ENCODE measurements at regions not wholly inside any gene's neighbourhood (a gene's known extent, or its start where the extent isn't known, plus 50 kb on each side); places are given as distances from the start of the nearest gene placed in this dataset.

DNA sequence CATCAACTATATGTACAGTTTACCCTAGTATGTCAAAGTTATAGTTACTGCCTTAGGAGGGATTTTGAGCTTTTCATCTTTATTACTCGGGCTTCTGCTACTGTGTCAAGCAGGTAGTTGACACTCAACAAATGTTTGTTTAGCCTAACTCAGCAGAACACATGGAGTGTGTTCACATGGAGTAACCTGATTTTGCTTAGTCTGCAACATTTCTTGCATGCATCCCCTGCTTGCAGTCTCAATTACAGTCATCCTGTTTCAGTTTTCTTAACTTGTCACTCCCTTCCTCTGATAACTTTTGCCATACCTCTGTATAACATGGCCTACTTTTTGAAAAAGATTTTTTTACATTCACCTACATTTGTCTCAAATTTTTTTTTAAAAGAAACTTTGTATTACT is 135.5 kb downstream of the NMUR2 start:
- DNase-seq, result no peak

DNA sequence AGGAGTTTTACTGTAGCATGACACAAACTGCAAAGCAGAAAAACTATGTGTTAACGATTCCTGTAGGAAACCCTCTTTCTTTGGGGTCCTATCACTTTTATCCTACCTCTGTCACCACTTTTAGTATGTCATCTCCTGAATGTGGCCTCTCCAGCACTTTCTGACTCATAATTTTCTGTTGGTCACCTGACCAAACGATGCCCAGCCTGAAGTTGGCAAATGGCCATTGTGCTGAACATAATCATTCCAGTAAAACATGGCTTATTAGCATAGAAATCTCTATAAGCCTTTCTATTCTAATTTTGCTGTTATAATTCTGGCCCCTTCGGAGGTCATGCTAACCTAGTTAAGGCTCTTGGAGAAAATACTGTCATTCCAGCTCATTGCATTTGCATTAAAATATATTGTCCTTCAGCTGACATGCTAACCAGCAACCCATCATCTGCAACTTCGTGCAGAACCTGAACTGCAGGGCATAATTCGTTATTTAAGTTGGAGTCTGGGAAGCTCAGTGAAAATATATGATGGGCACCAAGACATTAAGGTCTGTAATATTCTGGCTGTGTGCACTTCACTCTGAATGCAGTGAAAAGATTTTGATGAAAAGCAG is 140.3 kb downstream of the NMUR2 start:
- DNase-seq, result no peak

DNA sequence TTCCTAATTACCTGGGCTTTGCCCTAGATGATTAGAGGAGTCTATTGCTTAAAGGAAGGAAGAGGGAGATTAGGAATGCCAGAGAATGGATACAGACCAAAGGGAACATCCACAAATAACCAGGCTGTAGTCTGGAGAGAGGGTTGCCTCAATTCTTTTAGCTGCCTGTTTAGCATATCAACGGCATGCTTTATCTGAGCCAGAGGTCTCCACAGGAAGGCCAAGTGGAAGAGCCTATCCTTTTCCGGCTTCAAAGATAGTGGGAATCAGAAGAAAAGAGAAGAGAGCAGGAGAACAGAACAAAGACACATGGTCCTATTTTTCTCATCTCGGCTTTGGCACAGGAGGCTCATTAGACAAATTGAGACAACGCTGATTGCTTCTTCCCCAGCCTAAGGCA is 142.4 kb downstream of the NMUR2 start:
- no peak for DNase-seq

GRCh38 chr5:152260940-152261339 is 144.1 kb downstream of the NMUR2 start:
- DNase-seq, result no peak

DNA sequence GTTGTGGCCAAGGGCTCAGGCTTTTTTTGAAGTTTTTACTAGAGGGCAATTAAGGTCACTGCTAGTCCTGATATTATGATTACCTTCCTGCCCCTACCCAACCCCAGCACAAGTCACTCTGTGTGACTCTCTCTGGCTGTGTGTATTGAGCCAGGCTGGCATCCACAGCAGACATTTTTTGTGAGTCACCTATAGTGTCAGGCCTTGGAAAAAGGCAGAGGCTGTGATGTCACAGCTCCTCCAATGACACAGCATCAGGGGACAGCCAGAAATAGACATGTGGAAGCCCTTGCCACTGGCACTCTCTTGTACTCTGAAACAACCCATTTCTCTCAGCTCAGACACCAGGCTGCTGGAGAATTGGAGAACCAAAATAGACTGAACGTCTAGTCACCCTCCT is 145.4 kb downstream of the NMUR2 start:
- no peak for DNase-seq

GRCh38 chr5:152256580-152256979 is 148.5 kb downstream of the NMUR2 start:
- DNase-seq, result no peak

GRCh38 chr5:152255411-152255810 is 149.7 kb downstream of the NMUR2 start:
- DNase-seq, result no peak

DNA sequence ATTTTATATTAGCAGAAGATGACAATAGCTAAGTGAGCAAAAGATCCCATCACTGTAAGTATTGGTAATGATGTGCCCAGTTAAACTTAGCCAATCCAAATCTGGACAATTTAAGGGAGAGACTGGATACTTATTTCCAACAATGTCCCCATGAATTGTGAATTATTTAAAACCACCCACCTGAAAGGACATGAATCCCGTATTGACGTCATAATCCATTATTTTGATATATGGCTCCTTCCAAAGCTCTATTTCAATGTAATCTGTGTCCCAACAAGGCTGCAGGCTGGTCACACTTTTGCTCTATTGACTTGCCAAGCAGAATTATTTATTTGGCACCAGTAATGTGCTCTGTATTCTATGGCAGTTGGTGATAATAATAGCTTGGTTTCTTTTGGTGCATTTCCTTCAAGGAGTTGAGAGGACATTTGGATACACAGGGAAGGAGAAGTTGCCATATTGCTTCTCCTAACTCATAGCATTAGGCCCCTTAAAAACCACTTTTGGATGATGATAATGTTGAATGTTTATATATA is 157.2 kb downstream of the NMUR2 start:
- no peak for DNase-seq

DNA sequence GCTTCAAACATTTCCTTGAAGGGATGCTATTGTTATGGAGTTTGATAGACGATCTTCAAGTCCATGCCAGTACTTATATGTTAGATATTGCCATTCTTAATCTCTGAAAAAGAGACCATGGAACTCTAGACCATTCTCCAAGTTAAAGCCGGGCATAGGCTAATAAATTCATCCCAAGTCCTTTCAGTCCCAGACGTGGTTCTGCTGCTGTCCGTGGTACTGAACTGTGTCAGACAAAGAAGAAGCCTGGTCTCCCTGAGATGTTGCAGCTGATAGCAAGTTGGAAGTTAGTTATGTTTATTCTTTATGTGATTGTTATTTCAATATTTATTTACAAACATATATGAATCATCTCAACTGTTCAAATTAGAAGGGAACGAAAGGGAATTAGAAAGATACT is 158.7 kb downstream of the NMUR2 start:
- DNase-seq, result peak; percentile 23

GRCh38 chr5:152237531-152237930 is 167.5 kb downstream of the NMUR2 start:
- DNase-seq, result no peak

GRCh38 chr5:152226191-152226590 is 178.9 kb downstream of the NMUR2 start:
- no peak for DNase-seq

DNA sequence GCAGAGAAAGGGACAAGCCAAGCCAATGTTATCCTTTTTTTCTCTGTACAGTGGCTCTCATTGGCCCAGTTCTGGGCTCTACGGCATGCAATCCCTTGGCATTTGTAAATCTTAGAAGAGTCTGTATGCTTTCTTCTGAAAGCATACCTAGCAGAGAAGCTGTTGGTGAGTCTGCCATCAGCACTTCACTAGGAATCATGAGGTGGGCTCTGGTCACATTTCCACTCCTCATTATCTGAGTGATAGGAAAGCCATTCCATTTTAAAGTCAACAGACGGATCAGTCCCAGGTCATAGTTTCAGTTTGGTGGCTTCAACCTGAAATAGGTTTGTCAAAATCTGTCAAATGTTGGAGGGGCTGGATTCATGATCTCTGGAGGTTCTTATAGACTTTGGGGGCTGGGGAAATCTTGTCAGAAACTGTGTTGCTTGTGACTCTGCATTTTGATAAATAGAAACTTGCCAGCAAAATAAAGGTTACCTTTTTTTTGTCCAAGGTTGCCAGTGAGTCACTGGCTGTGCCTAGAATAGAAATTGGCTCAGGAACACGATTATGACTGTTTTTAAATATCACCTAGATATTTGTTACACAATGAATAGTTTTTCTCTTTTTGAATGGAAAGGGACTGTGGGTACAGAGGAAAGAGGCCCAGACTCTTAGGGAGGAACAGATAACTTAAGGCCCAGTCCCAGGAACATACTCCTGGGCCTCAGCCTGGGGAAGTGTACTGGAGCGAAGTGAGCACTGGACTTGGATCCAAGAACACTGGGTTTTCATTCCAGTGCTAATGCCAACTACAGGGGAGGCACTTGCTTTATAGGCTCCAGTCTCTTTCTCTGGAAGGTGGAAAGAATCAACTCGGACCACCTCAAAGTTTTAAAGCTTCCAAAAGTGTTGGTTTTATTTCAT is 183.1 kb downstream of the NMUR2 start:
- no peak for DNase-seq

DNA sequence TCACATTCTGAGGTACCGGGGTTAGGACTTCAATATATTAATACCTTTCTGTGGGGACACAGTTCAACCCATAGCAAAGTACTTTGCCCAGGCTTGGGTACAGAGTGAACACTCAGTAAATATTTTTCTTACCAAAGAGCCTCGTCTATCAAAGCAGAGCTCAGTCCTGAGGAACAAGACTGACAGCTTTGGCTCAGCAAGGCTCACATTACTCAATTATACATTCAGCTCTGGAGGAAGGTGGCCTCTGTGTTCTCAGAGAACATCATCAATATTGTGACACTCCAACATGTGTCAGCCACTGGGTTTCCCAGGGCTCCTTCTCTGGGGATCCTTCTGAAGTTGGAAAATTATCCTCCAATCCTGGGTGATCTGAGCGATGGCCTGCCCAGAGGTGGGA is 186.4 kb downstream of the NMUR2 start:
- DNase-seq, result no peak

DNA sequence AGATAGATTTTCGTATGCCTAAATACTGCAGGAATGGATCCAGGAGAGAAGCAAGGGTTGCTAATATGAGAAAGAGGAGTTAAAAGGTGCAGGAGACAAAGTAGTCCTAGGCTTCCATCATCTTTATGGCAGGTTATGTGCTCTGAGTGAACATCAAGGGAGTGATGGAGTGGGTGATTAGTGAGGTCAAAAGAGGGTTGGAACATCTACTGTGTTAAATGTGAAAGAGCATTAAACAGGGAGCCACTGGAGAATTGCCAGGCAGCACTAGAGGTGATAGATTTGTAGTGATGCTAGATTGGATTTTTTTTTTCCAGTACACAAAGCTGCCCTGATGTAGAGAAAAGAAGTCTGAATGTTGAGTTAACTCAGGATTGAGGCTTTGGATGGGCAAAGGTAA is 199.3 kb downstream of the NMUR2 start:
- no peak for DNase-seq

DNA sequence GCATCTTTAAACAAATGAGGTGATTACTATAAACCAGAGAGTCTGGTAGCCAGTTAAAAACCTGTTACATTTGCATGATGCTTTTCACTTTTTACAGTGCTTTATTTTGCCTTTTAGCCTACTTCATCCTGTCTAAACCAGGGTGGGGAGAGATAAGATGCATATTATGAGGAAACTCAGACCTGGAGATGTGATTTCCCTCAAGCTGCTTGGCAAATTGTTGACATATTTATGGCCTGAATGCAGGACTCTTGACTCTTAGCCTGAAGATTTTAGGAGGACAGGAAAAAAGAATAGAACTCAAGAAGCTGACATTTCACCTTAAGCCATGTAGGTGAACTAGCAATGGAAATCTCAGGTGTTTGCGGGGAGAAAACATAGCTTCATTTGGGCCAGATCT is 202.8 kb downstream of the NMUR2 start:
- DNase-seq, result no peak

DNA sequence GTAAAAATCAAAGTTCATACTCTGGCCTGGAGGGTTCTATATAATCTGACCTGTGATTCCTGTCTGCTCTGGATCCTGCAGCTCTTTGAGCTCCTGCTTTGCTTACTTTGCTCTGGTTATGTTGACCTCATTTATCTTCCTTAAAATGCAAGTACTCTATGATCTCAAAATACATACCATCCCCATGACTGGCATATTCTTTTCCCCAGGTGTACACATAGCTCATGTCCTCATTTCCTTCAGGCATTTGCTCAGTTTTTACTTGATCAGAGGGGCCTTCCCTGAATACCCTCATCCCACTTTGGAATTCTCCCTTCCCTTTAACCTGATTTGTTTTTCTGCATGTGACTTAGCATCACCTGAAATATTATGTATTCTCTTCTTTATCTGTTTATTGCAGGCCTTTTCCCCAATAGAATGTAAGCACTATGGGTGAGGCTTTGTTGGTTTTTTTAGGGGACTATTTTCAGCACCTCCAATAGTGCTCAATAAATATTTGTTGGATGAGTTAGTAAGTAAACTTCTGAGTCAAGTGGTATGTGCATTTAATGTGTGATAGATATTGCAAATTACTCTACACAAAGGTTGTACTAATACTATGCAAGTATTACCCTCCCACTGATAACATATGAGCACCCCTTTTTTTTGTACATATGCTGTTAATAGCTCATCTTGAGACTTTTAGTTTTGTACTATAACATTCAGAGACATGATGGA is 211.5 kb downstream of the NMUR2 start:
- DNase-seq, result no peak

- no peak for DNase-seq
These were observed 216.8 kb downstream of the NMUR2 start for GRCh38 chr5:152188251-152188650.

- DNase-seq, result no peak
These were observed 217.4 kb downstream of the NMUR2 start for GRCh38 chr5:152187668-152188067.

- no peak for DNase-seq
These were observed 219.4 kb downstream of the NMUR2 start for GRCh38 chr5:152185547-152186245.

DNA sequence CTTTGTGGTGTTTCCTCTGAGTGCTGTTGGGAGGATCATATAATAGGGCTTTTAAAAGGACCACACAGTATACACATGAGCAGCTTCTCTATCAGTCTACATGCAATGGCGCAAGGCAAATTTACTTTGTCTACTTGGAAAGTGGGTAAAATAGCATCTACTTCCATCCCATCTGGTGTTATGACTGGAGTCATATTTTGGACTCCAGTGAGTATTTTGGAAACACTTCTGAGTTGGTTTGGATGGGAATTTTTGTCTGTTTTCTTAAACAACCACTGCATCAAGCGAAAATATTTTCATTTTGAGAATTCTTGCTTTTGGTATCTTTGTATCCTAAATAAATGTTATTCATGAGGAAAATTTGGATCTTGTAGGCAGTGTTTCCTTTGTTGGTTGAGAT is 220.8 kb downstream of the NMUR2 start:
- DNase-seq, result no peak

- DNase-seq, result no peak
These were observed 223.6 kb downstream of the NMUR2 start for GRCh38 chr5:152181461-152181860.

DNA sequence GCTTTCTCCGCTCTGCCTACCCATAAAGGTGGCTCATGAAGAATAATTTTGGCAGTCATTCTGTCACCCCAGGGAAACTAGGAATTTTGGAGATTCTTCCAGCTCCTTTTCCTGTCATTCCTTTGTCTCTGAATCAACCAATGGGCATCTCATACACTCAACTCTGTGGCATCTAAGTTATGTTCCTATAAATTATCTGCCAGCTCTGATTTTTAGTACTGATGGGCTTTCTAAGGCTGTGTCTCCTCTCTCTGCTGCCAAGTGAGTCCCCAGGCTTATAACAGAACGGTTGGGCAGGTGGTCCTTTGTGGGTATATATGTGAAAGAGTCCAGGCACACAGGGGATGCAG is 226.8 kb downstream of the NMUR2 start:
- no peak for DNase-seq
